Adrenal gland (tissue), 9 donors: ENCODE measurements at regions not wholly inside any gene's neighbourhood (a gene's known extent, or its start where the extent isn't known, plus 50 kb on each side); places are given as distances from the start of the nearest gene placed in this dataset.
"Not testable (repeated sequence)": the region's sequence is repeated elsewhere in the genome, so short reads cannot be mapped to it uniquely, and the experiment has no call there.

Source experiments
- DNase-seq, 7 donors: peaks; one replicate each; pipeline ENCODE4 v3.0.0-alpha.2; 2019 to 2020
- H3K27ac ChIP-seq, 5 donors: fragments of 200-600 bp; sonication (generic) in 4 of 5; 1 replicate in 3 of 5; 2 replicates in 2 of 5; pipeline versions ENCODE4 v1.5.1 to v1.8.0; 2016 to 2020; ENCODE audit warnings: mild to moderate bottlenecking in 1 of 5
- H3K27me3 ChIP-seq: fragments of 200-600 bp; 2 replicates; pipeline ENCODE4 v1.8.0; 2021
- H3K36me3 ChIP-seq, 2 donors: fragments of 200-600 bp; replicated peaks in 1 of 2; 1 replicate in 1 of 2; 2 replicates in 1 of 2; pipeline versions ENCODE4 v1.5.1 to v1.8.0; 2018 to 2022
- H3K4me1 ChIP-seq, 2 donors: fragments of 200-600 bp; replicated peaks in 1 of 2; 1 replicate in 1 of 2; 2 replicates in 1 of 2; pipeline versions ENCODE4 v1.5.1 to v1.8.0; 2018 to 2021
- H3K4me3 ChIP-seq, 4 donors: fragments of 200-600 bp; sonication (generic) in 3 of 4; one replicate each; pipeline ENCODE4 v1.5.1; 2016 to 2018
- H3K9me3 ChIP-seq, 3 donors: fragments of 200-600 bp; sonication (generic) in 1 of 3; replicated peaks in 1 of 3; 1 replicate in 2 of 3; 2 replicates in 1 of 3; pipeline versions ENCODE4 v1.5.1 to v1.8.0; 2016 to 2021
- POLR2A ChIP-seq, 2 donors: fragments of 450-650 bp; IDR thresholded peaks; one replicate each; pipeline ENCODE4 v1.6.1; 2017; ENCODE audit warnings: antibody characterized with exemption in 2 of 2, mild to moderate bottlenecking in 2 of 2, moderate library complexity in 1 of 2
- WGBS, 4 donors: extraction: QIAGEN DNeasy Blood & Tissue Kit in 2 of 4; methylation state at CpG; one replicate each; pipeline versions ENCODE4 v1.1.5 to v1.1.7; 2013 to 2017; 5-methylcytosine and 5-hydroxymethylcytosine counted together
- intact Hi-C, 2 donors: fragments of 100-400 bp; cut with DNase I; formaldehyde crosslinking; loops; one replicate each; pipeline versions ENCODE4 v1.14.1 to v1.15.0; 2022 to 2023
- TF ChIP-seq, protein P1 (sequence below), 6 experiments: fragments of 450-650 bp in 4 of 6; fragments of 200-600 bp in 2 of 6; sonication (generic) in 1 of 6; IDR thresholded peaks; 1 replicate in 5 of 6; 2 replicates in 1 of 6; pipeline versions ENCODE4 v1.5.1 to v1.8.0; 2016 to 2021; ENCODE audit warnings: antibody characterized with exemption in 6 of 6, mild to moderate bottlenecking in 2 of 6, moderate library complexity in 1 of 6
- donor health status: healthy with polysubstance abuse.
- donor health status: Bipolar disorder and iron deficiency.
- donor health status: DM: yes; HTN: yes; CAD: no.
- donor health status: DM: no; HTN: no; CAD: no.
- donor health status: DM: no; HTN: no; CAD: no.

DNA sequence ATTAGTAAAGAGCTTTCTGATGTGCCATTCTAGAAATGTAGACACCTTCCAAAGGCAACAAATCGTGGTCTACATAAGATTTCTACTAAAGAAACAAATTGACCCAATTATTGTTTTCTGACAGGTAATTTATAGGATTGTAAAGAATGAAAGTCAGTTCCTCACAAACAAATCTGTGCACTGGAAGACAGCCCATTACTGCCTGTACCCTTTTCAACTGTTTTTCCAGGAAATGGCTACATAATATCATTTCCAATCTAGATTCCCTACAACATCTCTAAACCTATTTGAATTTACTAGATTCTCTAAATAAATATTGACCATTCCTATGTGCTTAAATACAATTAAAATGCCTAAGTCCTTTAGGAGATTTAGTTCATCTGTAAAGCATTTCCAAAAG is 939.1 kb downstream of the FSCB start:
- intact Hi-C loops, result no loop called here
- DNase-seq, result no peak
- no peak for TF ChIP-seq POLR2A (IDR thresholded peaks at IDR 0.05)
- TF ChIP-seq, protein P1, sequence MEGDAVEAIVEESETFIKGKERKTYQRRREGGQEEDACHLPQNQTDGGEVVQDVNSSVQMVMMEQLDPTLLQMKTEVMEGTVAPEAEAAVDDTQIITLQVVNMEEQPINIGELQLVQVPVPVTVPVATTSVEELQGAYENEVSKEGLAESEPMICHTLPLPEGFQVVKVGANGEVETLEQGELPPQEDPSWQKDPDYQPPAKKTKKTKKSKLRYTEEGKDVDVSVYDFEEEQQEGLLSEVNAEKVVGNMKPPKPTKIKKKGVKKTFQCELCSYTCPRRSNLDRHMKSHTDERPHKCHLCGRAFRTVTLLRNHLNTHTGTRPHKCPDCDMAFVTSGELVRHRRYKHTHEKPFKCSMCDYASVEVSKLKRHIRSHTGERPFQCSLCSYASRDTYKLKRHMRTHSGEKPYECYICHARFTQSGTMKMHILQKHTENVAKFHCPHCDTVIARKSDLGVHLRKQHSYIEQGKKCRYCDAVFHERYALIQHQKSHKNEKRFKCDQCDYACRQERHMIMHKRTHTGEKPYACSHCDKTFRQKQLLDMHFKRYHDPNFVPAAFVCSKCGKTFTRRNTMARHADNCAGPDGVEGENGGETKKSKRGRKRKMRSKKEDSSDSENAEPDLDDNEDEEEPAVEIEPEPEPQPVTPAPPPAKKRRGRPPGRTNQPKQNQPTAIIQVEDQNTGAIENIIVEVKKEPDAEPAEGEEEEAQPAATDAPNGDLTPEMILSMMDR (IDR thresholded peaks at IDR 0.05), result no peak
- 45 to 79% (median 57%) methylated on average over 1 of the region's 1 CpG for WGBS, 4 donors
- Histone ChIP-seq H3K27me3 (no peaks in the 10 kb centered on the region), H3K4me1 (no peaks in the 10 kb centered on the region), H3K27ac (no peak overlapping the region), H3K9me3 (no peaks in the 10 kb centered on the region), H3K36me3 (no peaks in the 10 kb centered on the region), H3K4me3 (no peak overlapping the region)

DNA sequence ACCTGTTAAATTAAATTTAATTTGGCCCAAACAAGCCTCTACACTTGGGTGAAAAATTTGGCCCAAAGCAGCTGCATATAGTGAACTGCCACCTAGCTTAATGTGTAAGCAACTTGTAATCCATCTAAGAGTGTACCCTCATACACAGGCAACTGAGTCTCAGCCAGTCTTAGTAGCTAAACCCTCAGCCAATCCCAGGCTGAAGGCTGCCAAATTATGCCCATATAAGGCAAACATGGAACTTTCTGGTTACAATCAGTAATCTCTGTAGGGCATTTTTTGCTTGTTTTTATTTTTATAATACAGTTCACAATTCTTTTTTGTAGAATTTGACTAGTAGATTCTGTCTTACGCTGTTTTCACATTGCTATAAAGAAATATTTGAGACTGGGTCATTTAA is 958.7 kb downstream of the FSCB start:
- DNase-seq, result no peak
- H3K27me3 ChIP-seq, result no peaks in the 10 kb centered on the region
- no peaks in the 10 kb centered on the region for H3K36me3 ChIP-seq
- H3K4me1 ChIP-seq, result no peaks in the 10 kb centered on the region
- TF ChIP-seq, protein P1 (IDR thresholded peaks at IDR 0.05), result no peak
- TF ChIP-seq POLR2A (IDR thresholded peaks at IDR 0.05), result no peak
- no peak overlapping the region for H3K27ac ChIP-seq
- WGBS, 4 donors, result 84 to 98% (median 87%) methylated on average over 1 of the region's 1 CpG
- H3K4me3 ChIP-seq, result no peak overlapping the region
- intact Hi-C loops, result no loop called here
- no peaks in the 10 kb centered on the region for H3K9me3 ChIP-seq

DNA sequence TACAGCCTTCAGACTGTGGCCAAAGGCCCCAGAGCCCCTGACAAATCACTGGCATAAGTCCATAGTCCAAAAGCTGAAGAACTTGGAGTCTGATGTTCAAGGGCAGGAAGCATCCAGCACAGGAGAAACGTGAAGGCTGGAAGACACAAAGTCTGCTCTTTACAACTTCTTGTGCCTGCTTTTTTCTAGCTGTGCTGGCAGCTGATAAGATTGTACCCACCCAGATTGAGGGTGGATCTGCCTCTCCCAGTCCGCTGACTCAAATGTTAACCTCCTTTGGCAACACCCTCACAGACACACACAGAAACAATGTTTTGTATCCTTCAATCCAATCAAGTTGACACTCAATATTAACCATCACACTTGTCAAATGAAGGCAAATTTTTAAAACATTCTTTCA is 959.5 kb downstream of the FSCB start:
- H3K4me1 ChIP-seq, intact Hi-C loops, DNase-seq, H3K9me3 ChIP-seq, H3K36me3 ChIP-seq, H3K27ac ChIP-seq, H3K4me3 ChIP-seq, H3K27me3 ChIP-seq: not testable (repeated sequence)
- WGBS, 4 donors, result 56 to 64% (median 62%) methylated on average over 2 of the region's 2 CpGs

DNA sequence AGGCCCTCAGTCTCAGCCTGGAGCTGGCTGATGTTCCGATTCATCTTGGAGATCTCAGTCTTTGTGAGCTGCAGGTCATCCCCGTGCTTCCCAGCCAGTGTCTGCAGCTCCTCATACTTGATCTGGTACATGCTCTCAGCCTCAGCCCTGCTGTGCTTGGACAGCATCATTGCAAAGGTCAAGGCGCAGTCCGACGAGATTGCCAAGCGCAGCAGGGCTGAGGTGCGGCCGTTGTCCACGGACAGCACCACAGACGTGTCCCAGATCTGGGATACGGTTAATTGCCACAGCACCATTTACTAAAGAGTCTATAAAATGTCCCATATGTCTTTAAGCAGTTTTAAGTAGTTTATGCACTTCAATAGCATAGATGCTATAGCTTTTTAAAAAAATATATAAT is 965.7 kb downstream of the FSCB start:
- no peak for DNase-seq
- H3K27ac ChIP-seq, result no peak overlapping the region
- H3K4me1 ChIP-seq, result no peaks in the 10 kb centered on the region
- H3K9me3 ChIP-seq, result no peaks in the 10 kb centered on the region
- WGBS, 4 donors, result 83 to 95% (median 90%) methylated on average over 9 to 11 of the region's 11 CpGs
- TF ChIP-seq, protein P1 (IDR thresholded peaks at IDR 0.05), result no peak
- no peak for TF ChIP-seq POLR2A (IDR thresholded peaks at IDR 0.05)
- H3K4me3 ChIP-seq, result no peak overlapping the region
- intact Hi-C loops, result no loop called here
- no peaks in the 10 kb centered on the region for H3K36me3 ChIP-seq
- no peaks in the 10 kb centered on the region for H3K27me3 ChIP-seq

DNA sequence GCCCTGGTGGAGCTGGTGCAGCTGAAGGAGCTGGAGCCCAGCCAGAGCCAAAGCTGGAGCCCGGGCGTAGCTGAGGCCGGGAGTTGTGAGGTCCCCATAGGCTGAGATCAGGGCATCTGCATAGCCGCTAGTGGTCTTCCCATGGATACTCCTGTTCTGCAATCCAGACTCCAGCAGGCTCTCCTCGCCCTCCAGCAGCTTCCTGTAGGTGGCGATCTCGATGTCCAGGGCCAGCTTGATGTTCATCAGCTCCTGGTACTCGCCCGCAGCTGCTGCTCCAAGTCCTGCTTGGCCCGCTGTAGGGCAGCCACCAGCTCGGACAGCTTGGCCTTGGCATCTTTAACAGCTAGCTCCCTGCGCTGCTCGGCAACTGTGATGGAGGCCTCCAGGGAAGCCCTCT is 966.1 kb downstream of the FSCB start:
- intact Hi-C loops, result no loop called here

More for the DNA sequence above, 966.1 kb downstream of the FSCB start:
- Histone ChIP-seq H3K36me3 (no peaks in the 10 kb centered on the region), H3K27me3 (no peaks in the 10 kb centered on the region), H3K4me3 (no peak overlapping the region), H3K4me1 (no peaks in the 10 kb centered on the region), H3K27ac (no peak overlapping the region), H3K9me3 (no peaks in the 10 kb centered on the region)
- TF ChIP-seq POLR2A (IDR thresholded peaks at IDR 0.05), result no peak
- TF ChIP-seq, protein P1 (IDR thresholded peaks at IDR 0.05), result no peak
- peak in 2 of 7 donors; percentile 9 to 27 for DNase-seq
- WGBS, 4 donors, result 85 to 92% (median 86%) methylated on average over 3 to 13 of the region's 13 CpGs
